ENCODE measurements at regions not wholly inside any gene's neighbourhood (a gene's known extent, or its start where the extent isn't known, plus 50 kb on each side); places are given as distances from the start of the nearest gene placed in this dataset.

GRCh38 chr18:22272242-22272641 lies 102.9 kb downstream of the GATA6 start:
- Histone ChIP-seq H3K14ac (replicated peaks; ENCODE audit: low read depth, low read length) (no peak overlapping the region), H4K20me1 (ENCODE audit: insufficient read depth, low read length) (no peaks in the 10 kb centered on the region), H2BK20ac (ENCODE audit: low read depth, low read length) (no peak overlapping the region), H3K23ac (ENCODE audit: low read depth, low read length) (no peak overlapping the region), H2BK5ac (ENCODE audit: low read depth, low read length, poor library complexity, severe bottlenecking) (no peak overlapping the region), H4K91ac (ENCODE audit: insufficient read depth, low read depth, low read length) (no peak overlapping the region), H3K36me3 (ENCODE audit: control insufficient read depth, insufficient read depth, low read length) (no peaks in the 10 kb centered on the region), H2AFZ (replicated peaks; ENCODE audit: low read length, poor library complexity) (no peak overlapping the region), H3K56ac (ENCODE audit: extremely low read depth, insufficient read depth, low read length) (no peak overlapping the region), H3K4ac (ENCODE audit: low read depth, low read length) (no peak overlapping the region), H3K27ac (ENCODE audit: insufficient read depth, low read length) (no peak overlapping the region), H3K18ac (ENCODE audit: low read depth, low read length) (no peak overlapping the region), H3K9ac (ENCODE audit: low read depth, low read length) (no peak overlapping the region), H2BK15ac (ENCODE audit: low read depth, low read length) (no peak overlapping the region), H3K27me3 (ENCODE audit: control insufficient read depth, insufficient read depth, low read length) (peaks cover 30% of the 10 kb centered on the region), H3K9me1 (ENCODE audit: insufficient read depth, low read length) (no peaks in the 10 kb centered on the region), H3K4me2 (ENCODE audit: low read depth, low read length) (no peak overlapping the region), H2BK120ac (ENCODE audit: low read depth, low read length) (no peak overlapping the region), H4K8ac (ENCODE audit: low read depth in 2 of 2, low read length in 2 of 2) (no peak overlapping the region), H4K5ac (ENCODE audit: low read depth, low read length) (no peak overlapping the region), H3K4me3 (ENCODE audit: insufficient read depth, low read depth, low read length) (no peak overlapping the region), H3K4me1 (ENCODE audit: control insufficient read depth, insufficient read depth, low read length) (no peaks in the 10 kb centered on the region), H3K9me3 (ENCODE audit: control insufficient read depth, insufficient read depth, low read length) (peaks cover 7% of the 10 kb centered on the region), H3K79me1 (ENCODE audit: low read depth in 1 of 2, low read length in 2 of 2) (no peaks in the 10 kb centered on the region), H2AK5ac (ENCODE audit: low read depth, low read length) (no peak overlapping the region), H2AK9ac (replicated peaks; ENCODE audit: low read depth, low read length, poor library complexity) (no peak overlapping the region)
- dilution Hi-C loops (cut with HindIII; ENCODE audit: low sequenced_read_pairs, unreplicated experiment) (no loop called here), in situ Hi-C loops (cut with MboI; ENCODE audit: low sequenced_read_pairs) (no loop called here), intact Hi-C loops (cut with micrococcal nuclease) (no loop called here)
- ChIA-PET CTCF (no interaction called here), POLR2A (ENCODE audit: unreplicated experiment) (no interaction called here)
- BruUV-seq (replicated peaks), result no TSS peak
- DNase-seq (no peak), ATAC-seq (ENCODE audit: low read depth) (no peak)
- TF ChIP-seq NFE2L2 (IDR thresholded peaks at IDR 0.05; ENCODE audit: low read depth, low read length), result no peak
- no peak for TF ChIP-seq SMC3 (IDR thresholded peaks at IDR 0.05; ENCODE audit: low read depth, low read length)
- no peak for TF ChIP-seq CHD1 (IDR thresholded peaks at IDR 0.05; ENCODE audit: low read depth, low read length)
- TF ChIP-seq ELK1 (IDR thresholded peaks at IDR 0.05; ENCODE audit: borderline replicate concordance, low read depth, low read length), result no peak
- TF ChIP-seq RAD21 (IDR thresholded peaks at IDR 0.05; ENCODE audit: low read length), result no peak
- TF ChIP-seq MAFK (IDR thresholded peaks at IDR 0.05; ENCODE audit: low read depth, low read length), result no peak
- TF ChIP-seq RFX5 (IDR thresholded peaks at IDR 0.05; ENCODE audit: low read depth, low read length), result no peak
- TF ChIP-seq CTCF (conservative IDR thresholded peaks at IDR 0.05; ENCODE audit: low read depth, low read length), result no peak
- TF ChIP-seq POLR2A (IDR thresholded peaks at IDR 0.05; ENCODE audit: low read depth, low read length), result no peak
- TF ChIP-seq CEBPB (IDR thresholded peaks at IDR 0.05; ENCODE audit: low read depth, low read length), result no peak
- no peak for TF ChIP-seq BHLHE40 (IDR thresholded peaks at IDR 0.05; ENCODE audit: low read depth, low read length)
- no peak for TF ChIP-seq USF2 (IDR thresholded peaks at IDR 0.05; ENCODE audit: low read depth, low read length)
- no peak for TF ChIP-seq FOS (IDR thresholded peaks at IDR 0.05; ENCODE audit: low read depth, low read length)
- no peak for TF ChIP-seq RCOR1 (IDR thresholded peaks at IDR 0.05; ENCODE audit: insufficient replicate concordance, low read length)

All from IMR-90 (cell line).